GM23248 (cell line): ENCODE measurements at regions not wholly inside any gene's neighbourhood (a gene's known extent, or its start where the extent isn't known, plus 50 kb on each side); places are given as distances from the start of the nearest gene placed in this dataset.

ENCODE experiments used
- EZH2 ChIP-seq: fragments of 200-600 bp; sonication (generic); IDR thresholded peaks from 2 replicates; pipeline ENCODE4 v1.6.1; 2018; ENCODE audit warnings: antibody characterized with exemption, mild to moderate bottlenecking; ENCODE audit not compliant: insufficient read depth, poor library complexity, severe bottlenecking
- EZH2phosphoT487 ChIP-seq: fragments of 200-600 bp; sonication (generic); IDR thresholded peaks from 2 replicates; pipeline ENCODE4 v1.6.1; 2018; ENCODE audit warnings: antibody characterized with exemption, moderate library complexity, mild to moderate bottlenecking, low read depth; ENCODE audit not compliant: insufficient read depth

DNA sequence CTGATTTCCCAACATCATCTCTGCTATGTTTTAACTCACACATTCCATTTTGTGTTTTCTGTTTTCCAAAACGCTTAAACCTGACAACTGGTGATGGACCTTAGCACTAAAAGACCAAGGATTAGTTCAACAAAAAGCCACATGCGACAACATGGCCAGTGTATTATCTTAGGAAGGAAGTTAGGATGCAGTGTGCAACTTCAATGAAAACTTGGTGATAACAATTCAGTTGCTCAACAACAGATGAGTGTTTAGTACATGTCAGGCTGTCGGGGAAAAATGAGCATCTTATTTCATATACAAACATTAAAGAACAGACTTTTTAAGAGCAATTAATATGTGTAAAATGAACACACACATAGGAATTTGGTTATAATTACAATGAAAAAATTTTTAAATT lies 780.0 kb downstream of the SEMA5A start:
- no peak for TF ChIP-seq EZH2phosphoT487
- TF ChIP-seq EZH2, result no peak
